Activated naive CD8-positive, alpha-beta T cell treated with anti-CD3 and anti-CD28 coated beads, Interleukin-2, amount 10 ng/mL, durations not matched to agents 7 days and 5 days (primary cell): ENCODE measurements at regions not wholly inside any gene's neighbourhood (a gene's known extent, or its start where the extent isn't known, plus 50 kb on each side); places are given as distances from the start of the nearest gene placed in this dataset.
"Not testable (repeated sequence)": the region's sequence is repeated elsewhere in the genome, so short reads cannot be mapped to it uniquely, and the experiment has no call there.

Source experiments
- ATAC-seq: fragments of 150-1000 bp; cut with Tn5 transposase; one replicate; pipeline ENCODE4 v1.10.0; 2021; ENCODE audit warnings: low read depth, moderate library complexity
- POLR2A ChIA-PET: fragments of 350-600 bp; sonication (Branson Sonifier 250); formaldehyde crosslinking; loops from one replicate; lab custom pipeline; 2021; ENCODE audit warnings: antibody characterized with exemption; lab: Charles Lee
- DNase-seq: peaks from one replicate; pipeline ENCODE4 v3.0.0; 2021
- H3K27ac Mint-ChIP-seq: one replicate; pipeline ENCODE4 v1.8.0; 2022; ENCODE audit warnings: mild to moderate bottlenecking, mixed read lengths
- H3K27me3 Mint-ChIP-seq: one replicate; pipeline ENCODE4 v1.8.0; 2022; ENCODE audit warnings: mild to moderate bottlenecking, moderate library complexity, mixed read lengths
- H3K36me3 Mint-ChIP-seq: one replicate; pipeline ENCODE4 v1.8.0; 2021; ENCODE audit warnings: mild to moderate bottlenecking, mixed read lengths
- H3K4me1 Mint-ChIP-seq: one replicate; pipeline ENCODE4 v1.8.0; 2021; ENCODE audit warnings: mixed read lengths
- H3K4me3 Mint-ChIP-seq: one replicate; pipeline ENCODE4 v1.8.0; 2022; ENCODE audit warnings: mild to moderate bottlenecking, moderate library complexity, mixed read lengths
- H3K9me3 Mint-ChIP-seq: one replicate; pipeline ENCODE4 v1.8.0; 2021; ENCODE audit warnings: mixed read lengths

DNA sequence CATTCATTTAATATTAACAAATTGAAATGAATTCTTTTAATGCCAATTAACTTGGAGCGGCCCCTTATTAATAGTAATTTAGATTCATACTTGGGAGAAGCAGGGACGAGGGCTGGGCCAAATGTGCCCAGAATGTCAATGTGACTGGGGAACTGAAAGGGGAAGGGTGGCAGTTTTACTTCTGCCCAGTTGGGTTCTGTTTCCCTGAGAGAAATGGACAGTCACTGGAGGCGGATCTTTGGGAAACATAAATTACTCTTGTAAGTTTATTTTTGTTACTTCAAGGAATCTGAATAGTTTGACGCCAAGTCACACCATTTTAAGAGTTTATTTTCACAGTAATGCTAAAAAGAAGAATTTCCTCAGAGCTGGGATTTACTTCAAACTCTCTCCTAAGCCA, 432.1 kb downstream of the CNTNAP3B start:
- H3K27me3 Mint-ChIP-seq, H3K4me1 Mint-ChIP-seq, DNase-seq, H3K9me3 Mint-ChIP-seq, H3K36me3 Mint-ChIP-seq, H3K27ac Mint-ChIP-seq, POLR2A ChIA-PET, ATAC-seq, H3K4me3 Mint-ChIP-seq: not testable (repeated sequence)

DNA sequence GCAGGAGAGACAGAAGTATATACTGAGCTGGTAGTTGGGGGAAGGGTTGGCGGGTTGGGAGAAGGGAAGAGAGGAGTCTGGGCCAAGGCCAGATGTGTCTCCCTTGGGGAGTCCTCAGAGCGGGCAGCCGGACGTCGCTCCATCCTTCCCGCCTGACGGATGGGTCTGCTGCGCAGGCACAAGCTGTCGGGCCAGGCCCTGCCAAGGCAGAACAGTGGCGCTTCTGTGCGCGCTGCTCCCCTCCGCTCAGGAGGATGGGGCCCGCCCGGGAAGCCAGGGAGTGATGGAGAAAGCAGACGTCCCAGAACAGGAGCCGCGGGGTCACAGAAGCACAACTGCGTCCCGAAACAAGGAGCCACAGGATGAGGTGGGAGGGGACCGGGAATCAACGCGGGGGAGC, 449.9 kb downstream of the CNTNAP3B start:
- POLR2A ChIA-PET, H3K27me3 Mint-ChIP-seq, ATAC-seq, DNase-seq, H3K4me1 Mint-ChIP-seq, H3K27ac Mint-ChIP-seq, H3K9me3 Mint-ChIP-seq, H3K36me3 Mint-ChIP-seq, H3K4me3 Mint-ChIP-seq: not testable (repeated sequence)

DNA sequence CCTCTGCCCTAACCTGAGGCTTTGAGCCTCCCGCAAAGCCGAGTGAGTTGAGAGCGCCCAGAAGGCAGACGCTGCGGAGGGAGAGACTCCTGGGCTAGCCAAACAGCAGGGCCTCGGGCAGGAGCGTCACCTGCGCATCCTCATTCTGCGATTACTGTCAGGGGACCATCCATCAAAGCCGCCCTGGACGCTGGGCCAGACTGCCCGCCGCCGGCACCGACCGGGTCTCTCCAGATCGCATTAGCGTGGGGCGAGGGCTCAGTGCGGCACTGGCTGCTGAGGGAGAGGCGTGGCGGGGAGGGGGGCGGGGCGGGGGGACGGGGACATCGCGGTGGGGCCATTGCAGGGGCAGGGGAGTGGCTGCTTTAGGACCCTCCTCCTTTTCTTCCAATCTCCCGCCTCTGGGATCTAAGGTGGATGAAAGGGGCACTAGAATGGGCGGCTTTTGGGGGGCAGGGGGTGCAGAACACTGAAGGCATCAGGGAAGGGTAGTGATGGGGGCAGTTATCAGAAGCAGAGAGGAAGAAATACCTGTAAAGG, 465.7 kb downstream of the CNTNAP3B start:
- H3K27ac Mint-ChIP-seq, H3K9me3 Mint-ChIP-seq: not testable (repeated sequence)

DNA sequence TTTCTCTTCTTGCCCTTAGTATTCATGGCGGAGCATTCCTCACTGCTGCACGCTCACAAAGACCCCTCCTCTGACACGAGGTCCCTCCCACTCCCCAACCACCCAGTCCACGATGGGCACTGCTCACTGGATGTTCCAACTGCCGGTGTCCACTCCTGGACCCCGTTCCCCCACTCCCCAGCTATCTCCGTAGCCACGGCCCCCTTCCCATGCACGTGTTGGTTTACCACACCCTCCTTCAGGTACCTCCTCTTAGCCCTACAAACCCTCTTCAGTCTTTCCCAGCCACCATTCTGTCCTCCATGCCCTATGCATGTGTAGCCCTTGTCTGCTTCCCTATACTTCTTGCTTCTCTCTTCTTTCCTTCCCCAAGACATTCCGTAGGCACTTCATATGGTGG, 469.6 kb upstream of the ZNG1F start:
- H3K36me3 Mint-ChIP-seq, DNase-seq, POLR2A ChIA-PET, H3K27ac Mint-ChIP-seq, H3K9me3 Mint-ChIP-seq, H3K27me3 Mint-ChIP-seq, H3K4me3 Mint-ChIP-seq, ATAC-seq, H3K4me1 Mint-ChIP-seq: not testable (repeated sequence)

More for the DNA sequence above, 465.7 kb downstream of the CNTNAP3B start:
- H3K27me3 Mint-ChIP-seq, DNase-seq, H3K4me3 Mint-ChIP-seq, H3K4me1 Mint-ChIP-seq, POLR2A ChIA-PET, H3K36me3 Mint-ChIP-seq, ATAC-seq: not testable (repeated sequence)

DNA sequence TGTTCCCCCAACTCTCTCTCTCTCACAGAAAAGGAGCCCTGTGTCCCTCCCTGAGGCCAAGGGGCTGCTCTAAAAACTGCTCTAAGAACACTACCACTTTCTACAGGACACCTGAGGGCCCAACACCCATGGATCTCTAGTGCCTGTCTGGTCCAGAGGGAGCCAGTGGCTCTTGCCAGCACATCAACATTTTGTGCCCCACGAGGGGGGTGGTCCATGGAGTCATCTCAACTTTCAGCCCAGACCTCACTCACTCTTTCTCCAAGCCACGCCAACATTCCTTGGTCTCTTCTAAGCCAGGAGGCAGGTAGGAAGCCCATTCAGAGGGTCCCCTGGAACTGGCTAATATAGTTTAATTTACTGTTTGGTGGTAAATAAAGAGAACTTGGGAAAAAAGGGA, 469.0 kb upstream of the ZNG1F start:
- H3K4me1 Mint-ChIP-seq, H3K27ac Mint-ChIP-seq, H3K27me3 Mint-ChIP-seq, DNase-seq, H3K9me3 Mint-ChIP-seq, H3K4me3 Mint-ChIP-seq, ATAC-seq, POLR2A ChIA-PET, H3K36me3 Mint-ChIP-seq: not testable (repeated sequence)

DNA sequence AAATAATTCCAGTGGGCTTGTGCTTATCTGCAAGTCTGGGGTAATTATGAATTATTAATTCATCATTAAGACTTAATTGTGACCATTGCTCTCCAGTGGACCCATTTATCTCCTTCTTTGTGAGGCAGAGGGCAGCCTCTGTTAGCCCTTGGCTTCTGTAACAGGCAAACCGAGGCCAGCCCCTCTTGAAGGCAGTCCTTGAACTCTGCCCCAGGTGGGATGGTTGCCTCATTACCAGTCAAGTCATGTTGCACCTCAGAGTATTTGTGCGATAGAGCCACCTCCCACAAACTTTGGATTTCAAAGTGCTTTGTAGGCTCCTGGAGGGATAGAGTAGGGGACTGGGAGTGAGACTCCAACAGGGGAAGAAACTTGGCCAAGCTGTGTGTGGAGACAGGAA, 468.0 kb upstream of the ZNG1F start:
- H3K27me3 Mint-ChIP-seq, POLR2A ChIA-PET, H3K27ac Mint-ChIP-seq, H3K9me3 Mint-ChIP-seq, DNase-seq, H3K4me3 Mint-ChIP-seq, H3K36me3 Mint-ChIP-seq, H3K4me1 Mint-ChIP-seq, ATAC-seq: not testable (repeated sequence)

DNA sequence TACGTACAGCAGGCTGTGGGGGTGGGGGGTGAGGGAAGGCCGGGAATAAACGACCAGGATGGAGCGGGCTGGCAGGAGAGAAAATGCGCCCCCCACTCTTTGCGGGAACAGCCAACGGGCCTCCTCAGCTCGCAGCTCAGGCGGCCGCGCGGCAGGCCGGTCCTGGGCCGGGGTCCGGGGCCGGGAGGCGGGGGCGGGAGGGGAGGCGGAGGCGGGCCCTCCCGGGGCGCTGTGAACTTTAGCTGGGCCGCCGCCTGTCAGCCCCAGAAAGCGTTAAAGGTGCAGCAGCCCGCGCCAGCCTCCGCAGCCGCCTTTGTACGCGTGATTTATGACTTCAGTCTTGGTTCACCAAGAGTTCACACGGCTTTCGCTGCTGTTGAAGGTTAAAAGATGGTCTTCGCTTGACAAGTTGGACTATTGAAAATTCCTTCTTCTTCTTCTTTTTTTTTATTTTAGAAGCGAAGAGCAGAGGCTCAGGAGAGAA, 466.0 kb upstream of the ZNG1F start:
- H3K27me3 Mint-ChIP-seq, H3K27ac Mint-ChIP-seq, H3K9me3 Mint-ChIP-seq, ATAC-seq, H3K36me3 Mint-ChIP-seq, H3K4me1 Mint-ChIP-seq, H3K4me3 Mint-ChIP-seq, POLR2A ChIA-PET, DNase-seq: not testable (repeated sequence)

DNA sequence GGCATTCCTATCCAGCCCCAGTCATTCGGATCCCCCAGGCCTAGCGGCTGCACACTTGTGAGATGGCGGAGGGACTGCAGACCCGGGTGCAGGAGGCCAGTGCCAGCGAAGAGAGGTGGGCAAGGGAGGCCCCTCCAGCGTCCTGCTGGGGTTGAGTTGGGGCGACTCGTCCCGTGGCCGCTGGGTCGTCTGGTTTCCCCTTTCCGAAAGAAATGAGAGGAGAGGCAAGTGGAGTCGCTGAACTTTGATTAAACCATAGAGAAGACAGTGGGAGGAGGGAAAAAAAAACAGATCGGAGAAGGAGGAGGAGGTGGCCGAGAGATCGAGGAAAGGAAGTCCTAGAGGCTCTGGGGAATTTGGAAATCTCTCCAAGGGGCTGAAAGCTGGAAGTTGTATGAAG, 465.2 kb upstream of the ZNG1F start:
- DNase-seq, H3K36me3 Mint-ChIP-seq, H3K4me1 Mint-ChIP-seq, H3K27me3 Mint-ChIP-seq, H3K27ac Mint-ChIP-seq, POLR2A ChIA-PET, ATAC-seq, H3K9me3 Mint-ChIP-seq: not testable (repeated sequence)
- H3K4me3 Mint-ChIP-seq: peak overlapping the region; percentile 7

DNA sequence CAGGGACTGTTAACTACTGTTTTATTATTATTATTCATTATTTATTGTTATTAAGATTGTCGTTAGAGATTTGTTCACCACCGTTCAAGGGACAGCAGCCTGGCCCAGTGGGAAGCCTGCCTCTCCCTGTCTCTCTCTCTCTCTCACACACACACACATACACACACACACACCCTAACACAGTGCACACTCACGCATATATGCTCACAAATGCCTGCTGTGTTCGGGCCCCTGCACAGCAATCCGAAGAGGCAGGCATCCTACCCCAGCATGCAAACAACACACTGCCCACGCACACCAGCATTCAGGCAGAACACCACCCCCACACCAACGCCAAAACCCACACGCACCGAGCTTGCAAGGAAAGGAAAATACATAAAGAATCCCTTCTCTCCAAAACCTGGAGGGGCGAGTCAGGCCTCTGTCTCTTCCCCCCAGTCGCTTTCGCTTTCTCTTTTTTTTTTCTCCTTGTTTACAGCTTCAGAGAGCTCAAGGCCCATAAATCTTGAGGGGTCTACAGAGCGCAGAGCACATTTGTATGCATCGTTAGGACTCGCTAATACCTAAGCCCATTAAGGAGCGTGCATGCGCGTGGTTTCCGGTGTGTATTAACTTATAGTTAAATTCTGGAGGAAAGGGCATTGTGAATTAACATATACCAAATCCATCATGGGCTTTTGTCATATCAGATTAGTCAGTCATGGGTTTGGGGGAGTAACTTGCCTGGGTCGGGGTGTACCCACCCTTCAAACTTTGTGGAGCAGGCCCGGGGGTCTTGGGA, 464.6 kb upstream of the ZNG1F start:
- H3K9me3 Mint-ChIP-seq, H3K36me3 Mint-ChIP-seq, H3K4me1 Mint-ChIP-seq, POLR2A ChIA-PET, DNase-seq, ATAC-seq, H3K27me3 Mint-ChIP-seq, H3K27ac Mint-ChIP-seq: not testable (repeated sequence)
- peak overlapping the region; percentile 45 for H3K4me3 Mint-ChIP-seq

DNA sequence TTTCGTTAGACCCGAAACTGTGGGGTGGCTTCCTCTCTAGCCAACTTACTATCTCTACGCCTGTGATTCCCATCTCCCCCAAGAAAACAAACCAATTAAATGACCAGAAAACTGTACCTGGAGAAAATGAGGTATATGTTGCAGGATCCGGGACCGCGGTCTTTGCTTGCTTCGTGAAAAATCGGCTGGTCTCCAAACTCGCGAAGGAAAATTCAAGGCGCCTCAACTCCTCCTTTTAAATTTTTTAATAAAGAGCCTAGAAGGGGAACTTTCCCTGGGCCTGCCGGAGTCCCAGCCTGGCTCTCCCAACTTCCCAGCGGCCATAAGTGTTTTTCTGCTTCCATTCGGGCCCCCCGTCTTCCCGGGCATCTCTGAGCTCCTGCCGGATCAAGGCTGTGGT, 463.7 kb upstream of the ZNG1F start:
- H3K4me3 Mint-ChIP-seq, H3K27me3 Mint-ChIP-seq, H3K36me3 Mint-ChIP-seq, DNase-seq, ATAC-seq, H3K27ac Mint-ChIP-seq, POLR2A ChIA-PET, H3K9me3 Mint-ChIP-seq, H3K4me1 Mint-ChIP-seq: not testable (repeated sequence)

DNA sequence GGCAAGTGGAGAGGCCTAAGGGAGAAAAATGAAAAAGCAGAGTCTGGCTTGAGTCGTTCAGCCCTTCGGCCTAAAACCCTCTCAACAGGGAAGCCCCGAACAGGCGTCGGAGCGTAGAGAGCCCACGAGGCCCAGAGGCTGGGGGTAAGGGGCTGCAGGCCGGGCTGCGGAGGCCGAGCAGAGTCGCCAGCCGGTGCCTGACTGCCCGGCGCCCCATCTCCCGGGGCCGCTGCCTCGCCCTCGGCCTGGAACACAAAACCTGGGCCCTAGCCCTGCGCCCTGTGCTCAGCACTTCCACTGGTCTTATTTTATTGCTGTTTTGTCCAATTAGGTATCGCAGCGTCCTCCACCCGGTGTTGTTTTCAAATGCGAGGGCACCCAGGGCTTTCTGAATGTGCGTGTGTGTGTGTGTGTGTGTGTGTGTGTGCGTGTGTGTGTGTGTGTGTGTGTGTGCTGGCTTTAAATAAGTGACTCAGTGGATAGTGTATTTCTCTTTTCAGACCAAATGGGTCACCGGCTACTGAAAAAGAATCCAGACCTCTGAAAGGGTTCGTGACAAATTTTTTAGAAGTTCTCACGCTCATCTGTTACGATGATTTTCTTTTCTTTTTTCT, 463.1 kb upstream of the ZNG1F start:
- DNase-seq, H3K9me3 Mint-ChIP-seq, ATAC-seq, POLR2A ChIA-PET, H3K36me3 Mint-ChIP-seq, H3K4me3 Mint-ChIP-seq, H3K4me1 Mint-ChIP-seq, H3K27me3 Mint-ChIP-seq, H3K27ac Mint-ChIP-seq: not testable (repeated sequence)

DNA sequence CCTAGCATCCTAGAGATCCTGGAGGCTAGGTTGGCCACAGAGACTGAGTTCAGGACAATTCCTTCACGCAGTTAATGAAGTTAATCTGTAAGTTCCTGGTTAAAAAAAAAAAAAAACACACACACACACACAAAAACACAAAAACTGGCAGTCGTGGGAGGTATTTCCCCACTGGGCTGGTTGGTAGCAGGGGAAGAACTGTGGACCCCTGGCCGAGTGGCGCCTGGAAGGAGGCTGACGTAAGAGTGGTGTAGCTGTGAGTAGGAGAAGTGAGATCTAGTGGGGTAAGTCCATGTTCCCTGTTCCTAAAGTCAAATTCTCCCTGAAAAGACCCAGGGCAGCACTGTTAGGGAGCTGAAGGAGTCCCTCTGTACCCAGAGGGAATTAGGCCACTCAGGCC, 461.0 kb upstream of the ZNG1F start:
- POLR2A ChIA-PET, H3K4me3 Mint-ChIP-seq, H3K4me1 Mint-ChIP-seq, H3K27me3 Mint-ChIP-seq, H3K36me3 Mint-ChIP-seq, ATAC-seq, H3K27ac Mint-ChIP-seq, H3K9me3 Mint-ChIP-seq, DNase-seq: not testable (repeated sequence)

DNA sequence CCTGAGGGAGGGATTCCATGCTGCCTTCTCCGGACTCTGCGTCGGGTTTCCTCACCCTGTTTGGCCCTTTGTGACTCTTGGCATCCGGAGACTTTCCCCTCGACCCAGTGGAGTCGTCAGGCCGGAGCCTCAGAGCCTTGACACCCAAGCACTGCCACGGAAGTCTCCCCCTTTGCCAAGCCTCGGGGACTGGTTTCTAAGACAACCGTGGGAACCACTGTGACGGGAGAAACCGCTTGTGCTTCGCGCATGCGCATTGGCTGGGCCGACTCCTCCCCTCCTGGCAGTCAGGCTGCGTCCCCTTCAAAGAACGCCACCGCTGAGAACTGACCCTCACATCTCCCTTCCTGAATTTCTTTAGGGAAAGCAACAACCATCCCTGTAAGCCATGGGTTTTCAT, 459.4 kb upstream of the ZNG1F start:
- POLR2A ChIA-PET, H3K27ac Mint-ChIP-seq, H3K27me3 Mint-ChIP-seq, H3K4me1 Mint-ChIP-seq, H3K36me3 Mint-ChIP-seq, H3K4me3 Mint-ChIP-seq, ATAC-seq, H3K9me3 Mint-ChIP-seq: not testable (repeated sequence)
- DNase-seq: peak; percentile 40

DNA sequence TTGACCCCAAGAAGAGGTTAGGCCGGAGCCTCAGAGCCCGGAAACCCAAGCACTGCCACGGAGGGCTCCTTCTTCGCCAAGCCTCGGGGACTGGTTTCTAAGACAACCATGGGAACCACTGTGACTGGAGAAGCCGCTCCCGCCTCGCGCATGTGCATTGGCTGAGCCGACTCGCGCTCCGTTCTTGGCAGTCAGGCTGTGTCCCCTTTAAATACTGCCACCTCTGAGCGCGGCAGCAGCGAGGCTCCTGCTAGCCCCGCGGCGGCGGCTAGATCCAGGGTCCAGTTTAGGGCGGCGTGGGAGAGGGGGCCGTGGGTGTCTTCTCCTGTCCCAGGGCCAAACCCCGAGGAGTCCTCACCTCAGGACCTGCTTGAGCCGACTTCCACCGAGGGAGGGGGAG, 457.1 kb upstream of the ZNG1F start:
- POLR2A ChIA-PET, H3K4me3 Mint-ChIP-seq, DNase-seq, ATAC-seq, H3K4me1 Mint-ChIP-seq, H3K36me3 Mint-ChIP-seq, H3K9me3 Mint-ChIP-seq, H3K27me3 Mint-ChIP-seq, H3K27ac Mint-ChIP-seq: not testable (repeated sequence)
